GM12875 (cell line): ENCODE measurements at regions not wholly inside any gene's neighbourhood (a gene's known extent, or its start where the extent isn't known, plus 50 kb on each side); places are given as distances from the start of the nearest gene placed in this dataset.

Source experiments
- H3K4me3 ChIP-seq: one replicate; pipeline ENCODE4 v1.5.1; 2011; ENCODE audit warnings: low read depth, low read length, control low read depth
- TF ChIP-seq, protein P1 (sequence below): IDR thresholded peaks from 2 replicates; pipeline ENCODE4 v1.5.1; 2011; ENCODE audit warnings: low read depth, mild to moderate bottlenecking, control low read depth, inconsistent platforms, low read length, moderate library complexity, borderline replicate concordance; ENCODE audit not compliant: insufficient read depth

DNA sequence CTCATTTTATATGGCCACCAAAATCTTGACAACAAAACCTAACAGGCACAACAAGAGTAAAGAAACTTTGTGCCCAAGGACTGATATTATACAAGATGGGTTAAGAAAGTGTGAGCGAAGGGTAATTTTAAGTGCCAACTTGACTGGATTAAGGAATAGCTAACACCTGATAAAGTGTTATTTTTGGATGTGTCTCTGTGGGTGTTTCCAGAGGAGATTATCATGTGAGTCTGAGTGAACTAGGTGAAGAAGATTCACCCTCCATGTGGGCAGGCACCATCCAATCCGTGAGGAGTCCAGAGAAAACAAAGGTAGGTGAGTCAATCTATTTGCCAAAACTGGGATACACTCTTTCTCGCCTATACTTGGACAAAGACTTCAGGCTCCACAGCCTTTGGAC is 461.6 kb downstream of the ETS1 start:
- TF ChIP-seq, protein P1, sequence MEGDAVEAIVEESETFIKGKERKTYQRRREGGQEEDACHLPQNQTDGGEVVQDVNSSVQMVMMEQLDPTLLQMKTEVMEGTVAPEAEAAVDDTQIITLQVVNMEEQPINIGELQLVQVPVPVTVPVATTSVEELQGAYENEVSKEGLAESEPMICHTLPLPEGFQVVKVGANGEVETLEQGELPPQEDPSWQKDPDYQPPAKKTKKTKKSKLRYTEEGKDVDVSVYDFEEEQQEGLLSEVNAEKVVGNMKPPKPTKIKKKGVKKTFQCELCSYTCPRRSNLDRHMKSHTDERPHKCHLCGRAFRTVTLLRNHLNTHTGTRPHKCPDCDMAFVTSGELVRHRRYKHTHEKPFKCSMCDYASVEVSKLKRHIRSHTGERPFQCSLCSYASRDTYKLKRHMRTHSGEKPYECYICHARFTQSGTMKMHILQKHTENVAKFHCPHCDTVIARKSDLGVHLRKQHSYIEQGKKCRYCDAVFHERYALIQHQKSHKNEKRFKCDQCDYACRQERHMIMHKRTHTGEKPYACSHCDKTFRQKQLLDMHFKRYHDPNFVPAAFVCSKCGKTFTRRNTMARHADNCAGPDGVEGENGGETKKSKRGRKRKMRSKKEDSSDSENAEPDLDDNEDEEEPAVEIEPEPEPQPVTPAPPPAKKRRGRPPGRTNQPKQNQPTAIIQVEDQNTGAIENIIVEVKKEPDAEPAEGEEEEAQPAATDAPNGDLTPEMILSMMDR: no peak
- no peak overlapping the region for H3K4me3 ChIP-seq

DNA sequence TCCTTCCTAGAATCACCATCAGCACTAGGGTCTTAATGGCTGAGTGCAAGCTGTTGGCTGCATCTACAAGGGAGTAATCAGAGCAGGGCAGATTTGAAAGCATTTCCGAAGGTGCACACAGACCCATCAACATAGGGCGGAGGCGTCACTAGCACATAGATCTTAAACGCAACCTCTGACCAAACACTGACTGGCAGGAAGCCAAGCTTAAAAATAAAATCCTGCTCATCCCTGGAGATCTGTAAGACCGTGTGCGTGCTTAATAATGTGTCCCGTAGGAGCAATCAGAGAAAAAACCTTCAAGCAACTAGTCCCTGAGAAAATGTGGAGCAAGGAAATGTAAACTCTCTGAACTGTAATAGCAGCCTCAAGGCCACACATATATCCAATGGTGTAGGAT is 470.5 kb downstream of the ETS1 start:
- H3K4me3 ChIP-seq: no peak overlapping the region
- TF ChIP-seq, protein P1: no peak

DNA sequence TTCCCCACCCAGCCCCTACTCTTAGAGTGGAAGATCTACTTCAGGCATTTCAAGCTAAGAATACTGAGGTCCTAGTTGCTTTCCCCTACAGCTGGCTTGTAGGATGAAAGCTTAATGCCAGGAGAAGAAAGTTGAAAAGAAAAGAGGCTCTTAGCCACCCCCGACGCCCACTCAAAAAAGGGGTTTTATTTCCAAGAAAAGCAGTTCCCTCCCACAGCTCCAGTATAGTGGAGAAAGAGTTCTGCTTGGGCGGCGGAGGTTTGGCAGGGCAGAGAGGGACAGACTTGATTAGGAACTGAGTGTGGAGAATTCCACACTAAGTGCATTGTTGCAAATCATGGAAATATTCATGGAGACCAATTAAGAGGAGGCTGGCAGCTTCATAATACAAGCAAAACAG is 470.9 kb downstream of the ETS1 start:
- H3K4me3 ChIP-seq: no peak overlapping the region
- TF ChIP-seq, protein P1: no peak

DNA sequence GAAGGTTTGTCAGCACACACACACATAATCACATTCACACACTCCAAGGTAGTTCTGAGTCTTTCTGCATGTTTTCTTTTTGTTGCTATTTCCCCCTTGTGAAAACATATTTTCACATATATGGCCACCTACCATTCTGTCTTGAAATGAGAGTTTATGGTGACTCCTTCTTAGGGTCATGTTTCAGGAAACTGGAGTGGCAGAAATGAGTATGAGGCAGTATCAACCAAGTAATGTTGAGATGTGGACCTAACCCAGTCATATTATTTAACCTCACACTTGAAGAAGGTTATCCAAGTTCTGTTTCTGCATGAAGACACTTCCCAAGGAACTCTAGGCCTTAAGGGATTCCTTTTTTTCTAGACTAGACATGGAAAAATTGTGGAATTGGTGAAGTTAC is 481.4 kb downstream of the ETS1 start:
- TF ChIP-seq, protein P1: no peak
- no peak overlapping the region for H3K4me3 ChIP-seq

DNA sequence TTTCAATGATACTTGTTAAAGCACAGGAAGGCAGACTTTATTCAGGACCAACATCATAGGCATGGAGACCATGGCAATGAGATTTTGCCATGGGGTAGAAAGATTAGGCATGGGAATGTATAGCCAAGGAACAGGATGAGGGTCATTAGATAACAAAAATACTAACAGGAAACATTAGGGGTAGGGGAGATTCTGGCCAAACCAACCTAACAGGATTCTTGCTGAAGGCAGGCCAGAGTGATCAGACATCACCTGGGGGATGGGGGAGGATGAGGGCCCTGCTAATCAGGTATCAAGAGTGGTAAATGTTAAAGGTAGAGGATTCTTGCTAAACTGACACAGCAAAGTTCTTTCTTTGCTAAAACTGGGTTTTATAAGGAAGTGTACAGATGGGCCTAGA is 481.8 kb downstream of the ETS1 start:
- TF ChIP-seq, protein P1: no peak
- no peak overlapping the region for H3K4me3 ChIP-seq

DNA sequence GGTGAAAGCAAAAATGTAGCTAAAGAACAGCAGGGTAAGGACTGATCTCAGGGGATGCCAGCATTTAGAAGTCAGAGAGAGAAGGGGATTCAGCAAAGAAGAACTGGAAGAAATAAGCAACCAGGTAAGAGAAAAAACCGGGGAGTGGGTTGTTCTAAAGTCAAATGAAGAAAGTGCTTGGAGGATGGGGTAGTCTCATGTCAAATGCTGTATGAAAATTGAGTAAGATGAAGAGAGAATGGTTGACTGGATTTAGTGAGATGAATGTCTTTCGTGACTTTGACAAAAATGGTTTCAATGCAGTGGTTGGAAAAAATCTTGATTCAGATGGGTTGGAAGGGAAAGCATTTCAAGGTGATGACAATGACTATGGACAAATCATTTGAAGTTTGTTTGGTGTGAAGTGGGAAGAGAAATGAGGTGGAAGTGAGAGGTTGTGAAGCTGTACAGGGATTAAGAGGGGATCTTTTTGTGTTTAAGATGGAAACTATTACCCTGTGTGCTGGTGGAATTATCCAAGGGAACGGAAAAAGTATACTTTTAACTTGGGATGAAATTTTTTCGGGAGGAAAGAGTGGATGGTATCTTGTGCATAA is 484.0 kb downstream of the ETS1 start:
- TF ChIP-seq, protein P1: no peak
- H3K4me3 ChIP-seq: no peak overlapping the region

DNA sequence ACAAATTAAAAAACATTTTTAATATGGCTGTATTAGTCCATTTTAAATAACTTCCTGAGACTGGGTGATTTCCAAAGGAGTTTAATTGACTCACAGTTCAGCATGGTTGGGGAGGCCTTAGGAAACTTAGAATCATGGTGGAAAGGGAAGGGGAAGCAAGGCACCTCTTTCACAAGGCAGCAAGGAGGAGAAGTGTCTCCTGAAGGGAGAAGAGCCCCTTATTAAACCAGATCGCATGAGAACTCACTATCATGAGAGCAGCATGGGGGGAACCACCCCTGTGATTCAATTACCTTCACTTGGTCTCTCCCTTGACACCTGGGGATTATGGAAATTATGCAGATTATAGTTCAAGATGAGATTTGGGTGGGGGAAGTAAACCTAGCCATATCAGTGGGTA is 488.6 kb downstream of the ETS1 start:
- H3K4me3 ChIP-seq: no peak overlapping the region
- TF ChIP-seq, protein P1: no peak
